ENCODE measurements at regions not wholly inside any gene's neighbourhood (a gene's known extent, or its start where the extent isn't known, plus 50 kb on each side); places are given as distances from the start of the nearest gene placed in this dataset.

DNA sequence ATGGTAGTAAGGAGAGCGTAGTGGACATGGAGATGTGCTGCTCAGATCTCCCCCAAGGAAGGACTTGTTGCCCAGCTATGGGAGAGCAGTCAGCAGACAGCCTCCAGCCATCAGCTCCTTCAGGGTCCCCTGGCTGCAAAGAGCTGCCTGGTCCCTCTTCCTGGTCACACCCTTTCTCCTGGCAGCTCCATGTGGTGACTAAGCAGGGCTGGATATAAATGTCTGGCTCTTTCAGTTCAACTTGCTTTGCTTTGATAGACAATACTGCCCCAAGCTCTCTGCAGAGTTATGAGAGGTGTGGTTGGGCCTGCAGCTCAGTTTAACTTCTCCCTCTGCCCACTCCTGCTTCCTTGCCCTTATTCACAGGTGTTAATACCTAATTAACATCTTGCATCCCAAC lies 64.1 kb upstream of the DDR1 start:
- Histone ChIP-seq H3K27me3 (ENCODE audit: insufficient read depth, low read length) (0 out of 2 replicates have a peak, but pooled peaks cover 3% of the 10 kb centered on the region), H3K36me3 (ENCODE audit: insufficient read depth, low read length) (no peaks in the 10 kb centered on the region; the same call in 1 of the 2 replicates), H4K20me1 (ENCODE audit: insufficient read depth, low read length) (no peaks in the 10 kb centered on the region), H3K9me2 (ENCODE audit: low read depth, low read length) (no peaks in the 10 kb centered on the region), H3K9ac (ENCODE audit: low read length) (no peak overlapping the region), H2AFZ (ENCODE audit: low read length) (no peak overlapping the region), H3K4me2 (ENCODE audit: low read length) (no peak overlapping the region), H3K79me2 (ENCODE audit: insufficient read depth, low read length) (no peaks in the 10 kb centered on the region), H3K9me3 (ENCODE audit: low read length) (no peaks in the 10 kb centered on the region), H3K4me1 (ENCODE audit: insufficient read depth, low read length, severe bottlenecking) (no peaks in the 10 kb centered on the region), H3F3A (ENCODE audit: insufficient read depth, low read length) (no peaks in the 10 kb centered on the region), H3K4me3 (ENCODE audit: low read depth, low read length, poor library complexity, severe bottlenecking) (no peak overlapping the region), H3K27ac (ENCODE audit: low read depth, low read length, poor library complexity, severe bottlenecking) (no peak overlapping the region)
- no peak for TF ChIP-seq EZH2 (IDR thresholded peaks at IDR 0.05; ENCODE audit: borderline replicate concordance, low read length)
- TF ChIP-seq, protein P1, sequence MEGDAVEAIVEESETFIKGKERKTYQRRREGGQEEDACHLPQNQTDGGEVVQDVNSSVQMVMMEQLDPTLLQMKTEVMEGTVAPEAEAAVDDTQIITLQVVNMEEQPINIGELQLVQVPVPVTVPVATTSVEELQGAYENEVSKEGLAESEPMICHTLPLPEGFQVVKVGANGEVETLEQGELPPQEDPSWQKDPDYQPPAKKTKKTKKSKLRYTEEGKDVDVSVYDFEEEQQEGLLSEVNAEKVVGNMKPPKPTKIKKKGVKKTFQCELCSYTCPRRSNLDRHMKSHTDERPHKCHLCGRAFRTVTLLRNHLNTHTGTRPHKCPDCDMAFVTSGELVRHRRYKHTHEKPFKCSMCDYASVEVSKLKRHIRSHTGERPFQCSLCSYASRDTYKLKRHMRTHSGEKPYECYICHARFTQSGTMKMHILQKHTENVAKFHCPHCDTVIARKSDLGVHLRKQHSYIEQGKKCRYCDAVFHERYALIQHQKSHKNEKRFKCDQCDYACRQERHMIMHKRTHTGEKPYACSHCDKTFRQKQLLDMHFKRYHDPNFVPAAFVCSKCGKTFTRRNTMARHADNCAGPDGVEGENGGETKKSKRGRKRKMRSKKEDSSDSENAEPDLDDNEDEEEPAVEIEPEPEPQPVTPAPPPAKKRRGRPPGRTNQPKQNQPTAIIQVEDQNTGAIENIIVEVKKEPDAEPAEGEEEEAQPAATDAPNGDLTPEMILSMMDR (IDR thresholded peaks at IDR 0.05; ENCODE audit: low read length), result no peak

DNA sequence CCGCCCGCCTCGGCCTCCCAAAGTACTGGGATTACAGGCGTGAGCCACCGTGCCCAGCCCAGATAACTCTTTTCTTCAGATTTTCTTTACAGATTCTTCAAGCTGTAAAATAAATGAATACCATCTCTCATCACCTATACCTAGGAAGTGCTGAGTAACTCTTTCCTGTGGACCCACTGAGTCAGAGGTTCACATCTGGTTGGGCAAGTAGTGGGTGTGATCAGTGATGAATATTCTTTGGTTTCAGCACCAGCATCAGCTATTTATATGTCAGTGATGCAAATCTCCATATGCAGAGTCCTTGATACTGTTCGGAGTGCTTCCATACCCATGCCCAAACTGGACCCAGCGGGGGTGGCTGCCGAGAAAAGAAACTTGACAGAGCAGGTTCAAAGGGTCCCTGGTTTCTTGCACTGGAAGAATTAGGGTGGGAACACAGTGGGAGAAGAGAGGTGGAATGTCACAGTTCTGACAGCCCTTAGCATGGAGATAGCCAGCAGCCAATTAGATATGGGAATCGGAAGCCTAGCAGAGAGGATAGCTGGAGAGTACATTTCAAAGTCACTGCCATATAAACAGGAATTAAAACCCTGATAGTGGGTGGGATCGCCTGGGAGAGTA lies 64.9 kb upstream of the DDR1 start:
- no peaks in the 10 kb centered on the region for H3K9me3 ChIP-seq (ENCODE audit: low read length)
- H3K27me3 ChIP-seq (ENCODE audit: insufficient read depth, low read length), result 0 out of 2 replicates have a peak, but pooled peaks cover 3% of the 10 kb centered on the region
- no peak for TF ChIP-seq EZH2 (IDR thresholded peaks at IDR 0.05; ENCODE audit: borderline replicate concordance, low read length)
- TF ChIP-seq, protein P1 (IDR thresholded peaks at IDR 0.05; ENCODE audit: low read length), result no peak
- H3K36me3 ChIP-seq (ENCODE audit: insufficient read depth, low read length), result no peaks in the 10 kb centered on the region; the same call in 1 of the 2 replicates
- H2AFZ ChIP-seq (ENCODE audit: low read length), result no peak overlapping the region
- H3F3A ChIP-seq (ENCODE audit: insufficient read depth, low read length), result no peaks in the 10 kb centered on the region
- H3K9me2 ChIP-seq (ENCODE audit: low read depth, low read length), result no peaks in the 10 kb centered on the region
- H3K4me2 ChIP-seq (ENCODE audit: low read length), result no peak overlapping the region
- H3K79me2 ChIP-seq (ENCODE audit: insufficient read depth, low read length), result no peaks in the 10 kb centered on the region
- H3K9ac ChIP-seq (ENCODE audit: low read length), result no peak overlapping the region
- no peaks in the 10 kb centered on the region for H3K4me1 ChIP-seq (ENCODE audit: insufficient read depth, low read length, severe bottlenecking)
- no peak overlapping the region for H3K4me3 ChIP-seq (ENCODE audit: low read depth, low read length, poor library complexity, severe bottlenecking)
- no peaks in the 10 kb centered on the region for H4K20me1 ChIP-seq (ENCODE audit: insufficient read depth, low read length)
- H3K27ac ChIP-seq (ENCODE audit: low read depth, low read length, poor library complexity, severe bottlenecking), result no peak overlapping the region

DNA sequence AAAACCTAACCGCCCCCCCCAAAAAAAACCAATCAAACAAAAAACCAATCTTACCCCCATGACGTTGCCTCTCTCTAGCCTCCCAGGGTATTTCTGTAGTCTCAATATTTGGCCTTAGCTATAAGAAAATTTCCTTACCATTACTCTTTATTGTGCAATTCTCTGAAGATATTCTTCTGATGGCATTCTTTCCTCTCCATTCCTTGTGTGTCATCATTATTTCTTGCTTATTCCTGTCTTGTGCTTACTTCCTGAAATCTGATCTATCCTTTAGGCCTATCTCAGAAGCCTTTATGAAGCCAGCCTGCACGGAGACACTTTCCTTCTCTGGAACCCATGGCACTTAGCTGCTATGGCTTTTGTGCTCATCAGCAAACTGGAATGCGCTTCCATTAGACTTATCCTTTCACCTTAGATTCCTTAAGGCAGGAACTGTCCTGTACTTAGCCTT lies 65.9 kb upstream of the DDR1 start:
- Histone ChIP-seq H3K4me2 (ENCODE audit: low read length) (no peak overlapping the region), H3K9ac (ENCODE audit: low read length) (no peak overlapping the region), H3F3A (ENCODE audit: insufficient read depth, low read length) (no peaks in the 10 kb centered on the region), H3K27ac (ENCODE audit: low read depth, low read length, poor library complexity, severe bottlenecking) (no peak overlapping the region), H4K20me1 (ENCODE audit: insufficient read depth, low read length) (no peaks in the 10 kb centered on the region), H3K9me3 (ENCODE audit: low read length) (no peaks in the 10 kb centered on the region), H3K4me3 (ENCODE audit: low read depth, low read length, poor library complexity, severe bottlenecking) (no peak overlapping the region), H3K36me3 (ENCODE audit: insufficient read depth, low read length) (no peaks in the 10 kb centered on the region; the same call in 1 of the 2 replicates), H3K79me2 (ENCODE audit: insufficient read depth, low read length) (no peaks in the 10 kb centered on the region), H2AFZ (ENCODE audit: low read length) (no peak overlapping the region), H3K27me3 (ENCODE audit: insufficient read depth, low read length) (0 out of 2 replicates have a peak, but pooled peaks cover under 1% of the 10 kb centered on the region), H3K4me1 (ENCODE audit: insufficient read depth, low read length, severe bottlenecking) (no peaks in the 10 kb centered on the region), H3K9me2 (ENCODE audit: low read depth, low read length) (no peaks in the 10 kb centered on the region)
- TF ChIP-seq, protein P1 (IDR thresholded peaks at IDR 0.05; ENCODE audit: low read length), result no peak
- no peak for TF ChIP-seq EZH2 (IDR thresholded peaks at IDR 0.05; ENCODE audit: borderline replicate concordance, low read length)

All from OCI-LY1 (cell line).